Activated CD4-positive, alpha-beta memory T cell treated with anti-CD3 and anti-CD28 coated beads for 36 hours (primary cell): ENCODE measurements at regions not wholly inside any gene's neighbourhood (a gene's known extent, or its start where the extent isn't known, plus 50 kb on each side); places are given as distances from the start of the nearest gene placed in this dataset.

Source experiments
- CTCF ChIA-PET: fragments of 350-600 bp; sonication (Branson Sonifier 250); formaldehyde crosslinking; loops from one replicate; lab custom pipeline; 2021; ENCODE audit warnings: antibody characterized with exemption, inconsistent platforms; lab: Charles Lee
- POLR2A ChIA-PET: fragments of 350-600 bp; sonication (Branson Sonifier 250); formaldehyde crosslinking; loops from one replicate; lab custom pipeline; 2021; ENCODE audit warnings: antibody characterized with exemption; lab: Charles Lee
- DNase-seq: peaks from one replicate; pipeline ENCODE4 v3.0.0-alpha.2; 2020
- H3K27ac Mint-ChIP-seq: one replicate; pipeline ENCODE4 v1.8.0; 2021; ENCODE audit warnings: mixed read lengths
- H3K27me3 Mint-ChIP-seq: one replicate; pipeline ENCODE4 v1.8.0; 2021; ENCODE audit warnings: mixed read lengths
- H3K36me3 Mint-ChIP-seq: one replicate; pipeline ENCODE4 v1.8.0; 2021; ENCODE audit warnings: mixed read lengths
- H3K4me1 Mint-ChIP-seq: one replicate; pipeline ENCODE4 v1.8.0; 2021; ENCODE audit warnings: low read depth, mixed read lengths
- H3K4me3 Mint-ChIP-seq: one replicate; pipeline ENCODE4 v1.8.0; 2021; ENCODE audit warnings: mild to moderate bottlenecking, mixed read lengths
- H3K9me3 Mint-ChIP-seq: one replicate; pipeline ENCODE4 v1.8.0; 2021; ENCODE audit warnings: mixed read lengths
- intact Hi-C: fragments of 100-400 bp; cut with micrococcal nuclease; formaldehyde crosslinking; loops from one replicate; pipeline ENCODE4 v1.15.1; 2023

DNA sequence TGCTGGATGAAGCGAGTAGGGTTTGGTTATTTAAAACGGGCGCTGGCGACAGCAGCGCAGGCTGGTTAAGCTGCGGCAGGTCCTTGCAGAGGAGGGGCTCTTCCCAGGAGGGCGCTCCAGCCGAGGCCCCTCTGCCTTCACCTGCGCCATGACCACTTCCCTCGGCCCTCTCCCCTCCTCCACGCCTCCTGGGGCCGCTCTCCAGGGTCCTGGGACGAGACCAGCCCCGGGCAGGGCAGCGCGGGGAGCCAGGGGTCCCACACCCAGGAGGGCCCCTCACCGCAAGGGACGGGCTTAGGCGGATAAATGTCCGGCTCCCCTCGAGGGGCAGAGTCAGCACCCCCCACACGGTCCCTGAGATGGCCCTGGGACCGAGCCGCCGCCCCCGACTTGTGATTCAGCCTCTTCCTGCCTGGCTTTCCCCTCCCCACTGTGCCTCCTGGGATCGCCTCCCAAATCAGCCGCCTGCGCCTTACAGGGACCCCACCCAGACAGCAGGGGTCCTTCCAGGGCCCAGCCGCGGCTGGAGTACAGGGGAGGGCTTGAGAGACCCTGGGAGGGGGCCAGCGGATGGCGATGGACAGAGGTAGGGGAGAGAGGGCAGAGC, 380.7 kb downstream of the MATN1 start:
- ChIA-PET CTCF (interaction anchor here (1.1 kb wide), 1 partner anchor 38 kb away, joined by 4 read pairs; no protein-coding TSS in a partner anchor), POLR2A (no interaction called here)
- Mint-ChIP-seq H3K36me3 (no peaks in the 10 kb centered on the region), H3K4me1 (no peaks in the 10 kb centered on the region), H3K27me3 (peaks cover 9% of the 10 kb centered on the region), H3K27ac (no peak overlapping the region), H3K9me3 (no peaks in the 10 kb centered on the region), H3K4me3 (no peak overlapping the region)
- intact Hi-C loops, result no loop called here
- DNase-seq, result no peak

DNA sequence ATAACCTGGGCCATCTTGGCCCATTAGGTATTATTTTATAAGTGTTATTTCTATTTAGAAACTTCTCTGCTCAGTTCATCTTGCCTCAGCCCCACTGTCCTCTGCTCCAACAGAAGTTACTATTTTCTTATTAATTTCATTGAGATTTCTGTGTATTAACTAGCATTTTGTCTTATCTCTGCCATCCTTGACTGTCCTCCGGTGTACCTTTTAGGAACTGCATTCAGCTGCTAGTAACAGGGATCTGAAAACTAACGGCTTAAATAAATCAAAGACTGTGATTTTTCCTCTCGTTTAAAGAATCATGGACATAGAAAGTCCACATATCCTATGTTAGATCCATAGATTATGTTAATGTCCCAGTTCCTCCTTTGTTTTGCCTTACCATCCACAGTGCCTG, 382.5 kb downstream of the MATN1 start:
- Mint-ChIP-seq H3K9me3 (no peaks in the 10 kb centered on the region), H3K4me1 (no peaks in the 10 kb centered on the region), H3K4me3 (no peak overlapping the region), H3K27ac (no peak overlapping the region), H3K27me3 (peaks cover 7% of the 10 kb centered on the region), H3K36me3 (no peaks in the 10 kb centered on the region)
- intact Hi-C loops, result no loop called here
- ChIA-PET POLR2A (no interaction called here), CTCF (no interaction called here)
- no peak for DNase-seq

DNA sequence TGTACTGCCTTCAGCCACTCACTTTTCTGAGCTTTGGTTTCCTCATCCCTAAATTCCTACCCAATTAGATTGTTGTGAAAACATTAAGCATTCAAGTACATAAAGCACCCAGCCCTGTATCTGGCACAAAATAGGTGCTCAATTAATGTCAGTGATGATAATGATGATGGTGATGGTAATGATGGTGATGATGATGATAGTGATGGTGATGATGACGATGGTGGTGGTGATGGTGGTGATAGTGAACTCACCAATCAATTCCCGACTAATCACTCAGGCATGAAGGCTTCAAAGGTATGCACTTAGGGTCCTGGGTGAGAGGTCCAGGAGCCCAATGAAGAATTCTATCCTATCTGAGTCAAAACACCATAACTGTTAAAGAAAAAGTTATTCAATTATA, 383.5 kb downstream of the MATN1 start:
- Mint-ChIP-seq H3K4me3 (no peak overlapping the region), H3K4me1 (no peaks in the 10 kb centered on the region), H3K27me3 (peaks cover 6% of the 10 kb centered on the region), H3K36me3 (no peaks in the 10 kb centered on the region), H3K9me3 (no peaks in the 10 kb centered on the region), H3K27ac (no peak overlapping the region)
- ChIA-PET POLR2A (no interaction called here), CTCF (no interaction called here)
- DNase-seq, result no peak
- intact Hi-C loops, result no loop called here

DNA sequence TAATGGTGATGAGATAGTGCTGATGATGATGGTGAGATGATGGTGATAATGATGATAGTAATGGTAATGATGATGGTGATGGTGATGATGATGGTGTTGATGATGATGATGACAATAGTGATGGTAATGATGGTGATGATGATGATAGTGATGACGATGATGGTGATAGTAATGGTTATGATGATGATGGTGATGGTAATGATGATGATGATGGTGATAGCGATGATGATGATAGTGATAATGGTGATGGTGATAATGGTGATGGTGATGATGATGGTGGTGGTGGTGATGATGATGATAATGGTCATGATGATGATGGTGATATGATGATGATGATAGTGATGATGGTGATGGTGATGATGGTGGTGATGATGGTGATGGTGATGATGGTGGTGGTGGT, 384.6 kb downstream of the MATN1 start:
- POLR2A ChIA-PET, result no interaction called here
- CTCF ChIA-PET, result no interaction called here
- no peak for DNase-seq
- intact Hi-C loops, result no loop called here
- Mint-ChIP-seq H3K27ac (no peak overlapping the region), H3K9me3 (no peaks in the 10 kb centered on the region), H3K36me3 (no peaks in the 10 kb centered on the region), H3K27me3 (peaks cover 6% of the 10 kb centered on the region), H3K4me3 (no peak overlapping the region), H3K4me1 (no peaks in the 10 kb centered on the region)

DNA sequence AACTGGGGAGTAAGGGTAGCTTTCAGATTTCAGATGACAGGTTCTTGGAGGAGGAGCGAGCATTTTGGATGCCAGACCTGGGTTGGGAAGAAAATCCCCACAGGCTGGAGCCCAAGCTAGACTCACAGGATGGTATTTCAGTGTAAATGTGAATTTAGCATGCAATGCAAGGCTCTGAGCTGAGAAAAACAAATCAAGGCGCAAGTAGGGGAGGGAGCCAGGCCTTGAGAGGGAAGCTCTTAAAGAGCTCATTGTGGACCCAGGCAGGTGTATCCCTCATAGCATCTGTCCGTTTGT, 386.1 kb downstream of the MATN1 start:
- no peaks in the 10 kb centered on the region for H3K4me1 Mint-ChIP-seq
- H3K27me3 Mint-ChIP-seq, result peaks cover 1% of the 10 kb centered on the region
- no peak overlapping the region for H3K4me3 Mint-ChIP-seq
- H3K27ac Mint-ChIP-seq, result no peak overlapping the region
- no peaks in the 10 kb centered on the region for H3K36me3 Mint-ChIP-seq
- ChIA-PET CTCF (no interaction called here), POLR2A (no interaction called here)
- DNase-seq, result no peak
- no peaks in the 10 kb centered on the region for H3K9me3 Mint-ChIP-seq
- intact Hi-C loops, result no loop called here

DNA sequence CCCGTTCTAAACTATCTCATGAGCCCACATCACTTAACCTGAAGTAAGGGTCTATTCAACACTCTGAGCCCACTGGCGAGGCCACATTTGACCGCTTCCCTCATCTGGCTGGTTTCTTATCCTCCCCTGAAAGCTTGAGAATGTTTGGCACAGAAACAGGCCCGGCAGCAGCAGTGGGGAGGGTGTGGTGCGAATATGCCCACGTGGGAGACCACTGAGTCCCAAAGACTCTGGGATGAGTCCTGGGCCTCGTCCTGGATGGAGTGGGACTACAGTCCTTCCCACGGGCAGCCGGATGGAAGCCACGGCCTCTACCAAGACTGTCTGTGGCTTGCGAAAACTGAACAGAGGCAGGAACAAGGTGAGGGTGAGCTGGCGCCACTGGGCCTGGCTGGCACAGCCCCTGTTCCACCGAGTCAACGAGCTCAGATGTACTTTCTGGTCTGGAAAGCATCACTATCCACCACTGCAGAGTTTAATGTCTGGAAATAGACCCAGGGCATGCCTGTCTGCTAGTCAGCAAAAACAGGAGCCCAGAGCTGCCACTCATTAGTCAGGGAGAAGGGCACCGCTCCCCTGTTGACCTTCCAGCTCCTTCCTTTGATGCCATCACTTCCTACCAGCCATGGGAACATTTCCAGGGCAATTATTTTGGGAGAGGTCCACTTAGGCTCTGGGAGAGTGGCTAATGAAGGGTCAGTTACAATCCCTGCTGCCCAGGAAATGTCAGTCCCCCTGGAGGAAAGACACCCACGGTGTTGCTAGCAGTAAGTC, 386.6 kb downstream of the MATN1 start:
- CTCF ChIA-PET, result no interaction called here
- POLR2A ChIA-PET, result no interaction called here
- intact Hi-C loops, result no loop called here
- Mint-ChIP-seq H3K4me3 (no peak overlapping the region), H3K9me3 (no peaks in the 10 kb centered on the region), H3K36me3 (no peaks in the 10 kb centered on the region), H3K27me3 (peaks cover 1% of the 10 kb centered on the region), H3K27ac (no peak overlapping the region), H3K4me1 (no peaks in the 10 kb centered on the region)
- no peak for DNase-seq

DNA sequence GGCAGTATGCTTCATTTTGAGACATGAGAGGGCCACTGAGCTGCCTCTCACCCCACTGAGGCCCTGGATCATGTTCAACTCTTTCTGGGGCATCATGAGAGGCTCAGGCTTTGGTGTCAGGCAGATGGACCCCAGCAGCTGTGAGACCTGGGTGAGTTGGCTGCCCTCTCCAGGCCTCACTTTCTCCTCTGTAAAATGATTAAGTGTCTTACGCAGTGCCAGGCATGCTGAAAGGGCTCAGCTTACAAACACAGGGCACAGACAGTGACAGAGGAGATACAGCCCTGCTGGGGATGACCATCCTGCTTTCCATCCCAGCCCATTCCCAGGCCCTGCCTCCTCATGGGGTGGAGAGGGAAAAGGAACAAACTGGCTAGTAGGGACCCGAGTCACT, 387.4 kb downstream of the MATN1 start:
- no peaks in the 10 kb centered on the region for H3K4me1 Mint-ChIP-seq
- no peaks in the 10 kb centered on the region for H3K36me3 Mint-ChIP-seq
- ChIA-PET CTCF (no interaction called here), POLR2A (no interaction called here)
- H3K27me3 Mint-ChIP-seq, result peaks cover 1% of the 10 kb centered on the region
- no peak for DNase-seq
- H3K9me3 Mint-ChIP-seq, result no peaks in the 10 kb centered on the region
- H3K27ac Mint-ChIP-seq, result no peak overlapping the region
- intact Hi-C loops, result no loop called here
- H3K4me3 Mint-ChIP-seq, result no peak overlapping the region

DNA sequence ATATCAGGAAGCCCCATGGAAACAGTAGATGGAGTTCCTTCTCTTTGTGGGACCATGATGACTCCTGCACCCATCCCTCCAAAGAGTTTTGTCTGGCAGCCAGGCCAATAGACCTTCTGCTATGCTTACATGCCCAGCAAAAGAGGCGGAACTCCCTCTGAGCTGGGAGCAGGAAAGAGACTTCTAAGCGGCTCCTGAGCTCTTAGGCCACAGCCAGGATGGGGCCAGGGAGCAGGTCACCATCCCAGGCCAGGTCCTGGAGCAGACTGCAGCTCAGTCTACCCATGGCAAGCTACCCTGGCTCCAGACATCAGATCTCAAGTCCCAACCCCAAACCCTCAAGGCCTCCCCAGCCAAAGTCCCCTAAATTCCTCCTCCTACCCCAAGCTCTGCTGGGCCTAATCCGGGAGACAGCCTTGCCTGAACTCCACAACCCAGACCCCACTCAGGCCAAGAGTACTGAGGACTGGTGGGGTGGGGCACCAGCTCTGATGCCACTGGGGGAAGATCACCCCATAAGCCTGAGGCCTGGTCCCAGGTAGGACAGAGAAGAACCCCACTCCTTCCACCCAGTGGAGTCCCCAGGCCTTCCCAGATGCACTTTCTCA, 387.9 kb downstream of the MATN1 start:
- no peak for DNase-seq
- ChIA-PET CTCF (no interaction called here), POLR2A (no interaction called here)
- H3K4me3 Mint-ChIP-seq, result no peak overlapping the region
- intact Hi-C loops, result no loop called here
- no peaks in the 10 kb centered on the region for H3K9me3 Mint-ChIP-seq
- H3K36me3 Mint-ChIP-seq, result no peaks in the 10 kb centered on the region
- H3K27me3 Mint-ChIP-seq, result peaks cover 1% of the 10 kb centered on the region
- no peak overlapping the region for H3K27ac Mint-ChIP-seq
- no peaks in the 10 kb centered on the region for H3K4me1 Mint-ChIP-seq

DNA sequence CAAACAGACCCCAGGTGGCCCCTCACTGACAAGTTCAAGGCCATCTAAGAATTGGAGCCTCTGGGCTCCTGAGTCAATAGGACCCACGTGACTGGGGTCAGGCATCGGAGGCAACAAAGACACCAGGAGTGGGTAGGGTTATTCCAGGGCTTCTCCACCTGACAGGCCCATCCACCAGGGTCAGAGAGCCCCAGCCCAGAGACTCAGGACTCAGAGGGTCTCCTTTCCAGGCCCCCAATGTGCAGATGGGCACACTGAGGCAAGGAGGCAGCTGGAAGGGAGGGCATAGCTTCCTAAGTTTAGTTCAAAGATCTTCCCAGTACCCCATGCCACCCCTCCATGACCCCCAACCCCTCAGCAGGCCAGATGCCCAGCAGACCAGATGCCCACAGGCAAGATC, 388.6 kb downstream of the MATN1 start:
- Mint-ChIP-seq H3K27ac (no peak overlapping the region), H3K9me3 (no peaks in the 10 kb centered on the region), H3K4me1 (no peaks in the 10 kb centered on the region), H3K27me3 (no peaks in the 10 kb centered on the region), H3K4me3 (no peak overlapping the region), H3K36me3 (no peaks in the 10 kb centered on the region)
- intact Hi-C loops, result no loop called here
- DNase-seq, result no peak
- ChIA-PET CTCF (no interaction called here), POLR2A (no interaction called here)

DNA sequence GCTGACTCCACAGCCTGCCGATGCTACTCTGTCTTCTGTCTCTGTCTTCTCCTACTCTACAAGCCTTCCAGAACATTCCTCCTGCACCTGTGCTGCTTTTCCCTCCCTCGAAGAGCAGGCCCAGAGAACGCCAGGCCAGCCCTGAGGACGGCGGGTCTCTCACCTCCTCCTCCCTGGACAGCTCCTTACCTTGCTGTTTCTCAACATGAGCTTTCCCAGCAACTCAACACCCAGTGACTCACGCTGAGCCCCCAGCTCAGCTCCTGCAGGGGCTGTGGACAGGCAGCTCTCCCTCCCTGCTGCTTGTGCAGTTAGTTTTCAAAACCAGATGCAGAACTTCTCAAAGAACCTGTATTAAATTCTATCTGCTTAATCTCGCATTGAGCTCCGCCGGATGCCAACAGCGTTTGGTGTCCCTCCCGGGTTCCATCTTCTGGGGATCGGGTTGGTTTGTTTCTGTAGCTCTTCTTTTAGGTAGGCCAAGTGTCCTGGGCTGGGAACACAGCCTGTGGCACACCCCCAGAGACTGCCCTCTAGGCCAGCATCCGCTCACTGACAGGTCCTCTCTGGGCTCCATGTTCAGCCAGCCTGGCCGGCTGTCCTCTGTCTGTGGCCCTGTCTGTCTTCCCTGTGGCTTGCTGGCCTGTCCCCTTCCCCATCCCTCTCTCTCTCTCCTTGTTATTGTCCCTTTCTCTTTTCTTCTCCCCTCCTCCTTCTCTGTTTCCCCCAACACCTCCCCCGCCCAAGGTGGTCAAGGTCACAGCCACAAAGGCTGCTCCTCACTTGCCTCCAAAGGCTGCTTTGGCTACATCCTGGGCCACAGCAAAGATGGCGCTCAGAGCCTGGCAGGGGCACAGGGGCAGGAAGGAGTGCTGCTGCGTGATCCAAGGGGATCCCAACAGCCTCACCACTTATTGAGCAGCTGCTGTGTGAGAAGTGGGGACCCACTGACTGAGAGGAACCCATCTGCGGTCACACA, 391.0 kb downstream of the MATN1 start:
- no peak overlapping the region for H3K4me3 Mint-ChIP-seq

DNA sequence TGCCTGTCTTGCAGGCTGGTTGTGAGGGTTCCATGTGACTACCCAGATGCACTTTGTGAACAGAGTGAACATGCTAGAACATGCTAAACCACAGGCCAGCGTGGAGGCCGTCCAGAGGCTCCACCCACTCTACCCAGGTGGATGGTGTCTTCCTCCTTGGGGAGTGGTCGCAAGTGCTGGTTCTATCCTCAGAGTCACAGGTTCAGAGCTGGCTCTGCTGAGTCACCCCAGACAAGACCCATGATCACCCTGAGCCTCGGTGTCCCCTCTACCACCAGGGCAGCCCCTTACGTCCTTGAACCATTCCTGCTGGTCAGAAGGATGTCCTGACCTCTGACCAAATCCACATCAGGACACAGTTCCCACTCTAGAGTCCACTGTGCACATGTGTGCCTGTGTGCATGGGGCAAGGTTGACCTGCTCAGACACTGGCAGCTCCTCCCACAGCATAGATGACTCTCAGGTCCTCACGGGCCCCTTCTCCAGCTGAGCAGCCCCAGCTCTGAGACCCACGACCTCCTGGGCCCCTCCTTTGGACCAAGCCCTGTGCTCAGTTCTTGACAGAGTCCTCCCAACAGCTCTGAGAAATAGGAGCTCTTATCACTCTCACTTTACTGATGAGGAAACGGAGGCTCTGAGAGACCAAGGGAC, 391.8 kb downstream of the MATN1 start:
- Mint-ChIP-seq H3K4me3 (no peak overlapping the region), H3K27me3 (no peaks in the 10 kb centered on the region), H3K9me3 (no peaks in the 10 kb centered on the region), H3K4me1 (no peaks in the 10 kb centered on the region), H3K27ac (no peak overlapping the region), H3K36me3 (no peaks in the 10 kb centered on the region)
- ChIA-PET CTCF (no interaction called here), POLR2A (no interaction called here)
- intact Hi-C loops, result no loop called here
- DNase-seq, result no peak

More for the DNA sequence above, 391.0 kb downstream of the MATN1 start:
- Mint-ChIP-seq H3K27ac (no peak overlapping the region), H3K9me3 (no peaks in the 10 kb centered on the region), H3K36me3 (no peaks in the 10 kb centered on the region), H3K4me1 (no peaks in the 10 kb centered on the region), H3K27me3 (no peaks in the 10 kb centered on the region)
- ChIA-PET POLR2A (no interaction called here), CTCF (no interaction called here)
- no peak for DNase-seq
- intact Hi-C loops, result no loop called here

DNA sequence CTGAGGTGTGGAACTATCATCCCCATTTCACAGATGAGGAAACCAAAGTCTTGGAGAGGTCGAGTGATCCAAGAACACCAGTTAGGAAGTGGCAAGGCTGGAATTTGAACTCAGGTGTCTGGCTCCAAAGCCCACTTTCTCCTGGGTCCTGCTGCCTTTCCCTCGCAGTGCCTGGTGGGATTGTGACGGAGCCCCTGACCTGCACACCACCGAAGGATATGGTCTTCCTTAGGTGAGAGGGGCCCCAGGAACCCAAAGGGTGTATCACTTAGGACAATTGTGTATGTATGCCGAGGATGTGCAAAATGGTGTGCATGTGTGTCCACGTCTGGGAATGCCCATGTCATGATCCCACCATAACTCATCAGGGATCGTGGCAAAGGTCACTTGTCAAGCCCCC, 392.7 kb downstream of the MATN1 start:
- DNase-seq, result no peak
- H3K9me3 Mint-ChIP-seq, result no peaks in the 10 kb centered on the region

More for the DNA sequence above, 392.7 kb downstream of the MATN1 start:
- no peaks in the 10 kb centered on the region for H3K4me1 Mint-ChIP-seq
- POLR2A ChIA-PET, result no interaction called here
- H3K27me3 Mint-ChIP-seq, result no peaks in the 10 kb centered on the region
- CTCF ChIA-PET, result no interaction called here
- no peaks in the 10 kb centered on the region for H3K36me3 Mint-ChIP-seq
- intact Hi-C loops, result no loop called here
- H3K4me3 Mint-ChIP-seq, result no peak overlapping the region
- H3K27ac Mint-ChIP-seq, result no peak overlapping the region
